Prostate gland (tissue), 2 donors: ENCODE measurements at regions not wholly inside any gene's neighbourhood (a gene's known extent, or its start where the extent isn't known, plus 50 kb on each side); places are given as distances from the start of the nearest gene placed in this dataset.

Experiments used
- DNase-seq: peaks from one replicate; pipeline ENCODE4 v3.0.0-alpha.2; 2019; ENCODE audit warnings: low spot score
- H3K27ac ChIP-seq, 2 donors: fragments of 200-600 bp; sonication (generic); 2 replicates each; pipeline ENCODE4 v1.5.1; 2017 to 2019
- H3K27me3 ChIP-seq: fragments of 200-600 bp; sonication (generic); replicated peaks from 2 replicates; pipeline ENCODE4 v1.5.1; 2019; ENCODE audit not compliant: insufficient read depth
- H3K36me3 ChIP-seq, 2 donors: fragments of 200-600 bp; sonication (generic); 1 replicate in 1 of 2; 2 replicates in 1 of 2; pipeline versions ENCODE4 v1.5.1 to v1.8.1; 2017 to 2019
- H3K4me1 ChIP-seq: fragments of 200-600 bp; sonication (generic); replicated peaks from 2 replicates; pipeline ENCODE4 v1.5.1; 2019
- H3K4me3 ChIP-seq, 2 donors: fragments of 200-600 bp; sonication (generic); 2 replicates each; pipeline ENCODE4 v1.5.1; 2017 to 2019
- H3K9me3 ChIP-seq: fragments of 200-600 bp; sonication (generic); 2 replicates; pipeline ENCODE4 v1.5.1; 2017
- POLR2A ChIP-seq: fragments of 450-650 bp; IDR thresholded peaks from one replicate; pipeline ENCODE4 v1.6.1; 2016; ENCODE audit warnings: antibody characterized with exemption, mild to moderate bottlenecking
- POLR2AphosphoS5 ChIP-seq: sonication (generic); formaldehyde crosslinking; IDR thresholded peaks from one replicate; pipeline ENCODE4 v1.6.1; 2017; ENCODE audit warnings: antibody characterized with exemption
- WGBS: methylation state at CpG from one replicate; pipeline ENCODE4 v1.1.5; 2018; 5-methylcytosine and 5-hydroxymethylcytosine counted together
- intact Hi-C: fragments of 100-400 bp; cut with DNase I; formaldehyde crosslinking; loops from one replicate; pipeline ENCODE4 v1.14.2; 2022
- TF ChIP-seq, protein P1 (sequence below), 4 experiments: fragments of 200-600 bp in 2 of 4; fragments of 450-650 bp in 2 of 4; sonication (generic) in 2 of 4; IDR thresholded peaks; 1 replicate in 3 of 4; 2 replicates in 1 of 4; pipeline ENCODE4 v1.5.1; 2016 to 2019; ENCODE audit warnings: antibody characterized with exemption in 4 of 4, mild to moderate bottlenecking in 2 of 4, moderate library complexity in 2 of 4

- DNase-seq = no peak
- TF ChIP-seq, protein P1, sequence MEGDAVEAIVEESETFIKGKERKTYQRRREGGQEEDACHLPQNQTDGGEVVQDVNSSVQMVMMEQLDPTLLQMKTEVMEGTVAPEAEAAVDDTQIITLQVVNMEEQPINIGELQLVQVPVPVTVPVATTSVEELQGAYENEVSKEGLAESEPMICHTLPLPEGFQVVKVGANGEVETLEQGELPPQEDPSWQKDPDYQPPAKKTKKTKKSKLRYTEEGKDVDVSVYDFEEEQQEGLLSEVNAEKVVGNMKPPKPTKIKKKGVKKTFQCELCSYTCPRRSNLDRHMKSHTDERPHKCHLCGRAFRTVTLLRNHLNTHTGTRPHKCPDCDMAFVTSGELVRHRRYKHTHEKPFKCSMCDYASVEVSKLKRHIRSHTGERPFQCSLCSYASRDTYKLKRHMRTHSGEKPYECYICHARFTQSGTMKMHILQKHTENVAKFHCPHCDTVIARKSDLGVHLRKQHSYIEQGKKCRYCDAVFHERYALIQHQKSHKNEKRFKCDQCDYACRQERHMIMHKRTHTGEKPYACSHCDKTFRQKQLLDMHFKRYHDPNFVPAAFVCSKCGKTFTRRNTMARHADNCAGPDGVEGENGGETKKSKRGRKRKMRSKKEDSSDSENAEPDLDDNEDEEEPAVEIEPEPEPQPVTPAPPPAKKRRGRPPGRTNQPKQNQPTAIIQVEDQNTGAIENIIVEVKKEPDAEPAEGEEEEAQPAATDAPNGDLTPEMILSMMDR (IDR thresholded peaks at IDR 0.05) = no peak
- no peak for TF ChIP-seq POLR2A
- TF ChIP-seq POLR2AphosphoS5 = no peak
- intact Hi-C loops = no loop called here
- H3K27ac ChIP-seq = no peak overlapping the region
- H3K27me3 ChIP-seq = no peaks in the 10 kb centered on the region
- no peak overlapping the region for H3K4me3 ChIP-seq
- no peaks in the 10 kb centered on the region for H3K9me3 ChIP-seq
- no peaks in the 10 kb centered on the region for H3K36me3 ChIP-seq
- 63% methylated on average over 3 of the region's 3 CpGs for WGBS
- H3K4me1 ChIP-seq = no peaks in the 10 kb centered on the region
Observed at GRCh38 chr2:6372317-6372901, 493.3 kb downstream of the CMPK2 start.

GRCh38 chr2:6381326-6381725 is 484.4 kb downstream of the CMPK2 start:
- no peaks in the 10 kb centered on the region for H3K36me3 ChIP-seq
- TF ChIP-seq, protein P1 (IDR thresholded peaks at IDR 0.05) = no peak
- TF ChIP-seq POLR2A (no peak), POLR2AphosphoS5 (no peak)
- 46% methylated on average over 2 of the region's 2 CpGs for WGBS

DNA sequence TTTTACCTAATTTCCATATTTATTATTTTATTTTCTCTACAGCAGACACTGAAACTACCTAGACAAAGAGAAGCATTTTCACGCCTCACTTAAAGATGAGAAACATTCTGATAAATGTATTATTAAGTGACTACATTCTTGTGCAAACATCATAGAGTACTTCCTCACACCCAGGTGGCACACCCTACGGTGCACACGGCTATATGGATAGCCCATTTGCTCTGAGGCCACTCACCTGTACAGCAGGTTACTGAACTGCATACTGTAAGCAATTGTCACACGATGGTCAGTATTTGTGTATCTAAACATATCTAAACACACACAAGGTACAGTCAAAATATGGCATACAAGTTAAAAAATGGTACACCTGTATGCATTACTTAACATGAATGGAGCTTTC is 481.4 kb downstream of the CMPK2 start:
- H3K27ac ChIP-seq = no peak overlapping the region
- no peaks in the 10 kb centered on the region for H3K9me3 ChIP-seq
- WGBS = 74% methylated on average over 4 of the region's 4 CpGs
- intact Hi-C loops = no loop called here
- H3K27me3 ChIP-seq = no peaks in the 10 kb centered on the region
- H3K4me1 ChIP-seq = no peaks in the 10 kb centered on the region
- no peaks in the 10 kb centered on the region for H3K36me3 ChIP-seq
- TF ChIP-seq POLR2AphosphoS5 (no peak), POLR2A (no peak)
- TF ChIP-seq, protein P1 (IDR thresholded peaks at IDR 0.05) = no peak
- no peak overlapping the region for H3K4me3 ChIP-seq
- no peak for DNase-seq

More at GRCh38 chr2:6381326-6381725, 484.4 kb downstream of the CMPK2 start:
- no peaks in the 10 kb centered on the region for H3K27me3 ChIP-seq
- DNase-seq = no peak
- H3K9me3 ChIP-seq = no peaks in the 10 kb centered on the region
- no peaks in the 10 kb centered on the region for H3K4me1 ChIP-seq
- H3K4me3 ChIP-seq = no peak overlapping the region
- no peak overlapping the region for H3K27ac ChIP-seq
- intact Hi-C loops = no loop called here

DNA sequence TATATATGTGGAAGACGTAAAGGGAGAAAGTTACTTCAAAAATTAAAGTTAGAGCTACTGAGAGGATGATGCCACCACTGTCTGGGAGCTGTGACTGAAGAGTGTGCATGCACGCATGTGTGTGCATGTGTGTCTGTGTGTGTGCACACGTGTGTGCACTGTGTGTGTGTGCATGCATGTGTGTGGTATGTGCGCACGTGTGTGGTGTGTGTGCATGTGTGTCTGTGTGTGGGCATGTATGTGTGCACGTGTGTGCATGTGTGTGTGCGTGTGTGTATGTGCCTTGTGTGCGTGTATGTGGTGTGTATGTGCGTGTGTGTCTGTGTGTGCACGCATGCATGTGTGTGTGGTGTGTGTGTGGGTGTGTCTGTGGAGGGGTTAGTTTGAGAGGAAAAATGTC is 473.4 kb downstream of the CMPK2 start:
- no peak overlapping the region for H3K4me3 ChIP-seq
- no peak overlapping the region for H3K27ac ChIP-seq
- H3K27me3 ChIP-seq = no peaks in the 10 kb centered on the region
- WGBS = 83% methylated on average over 10 of the region's 10 CpGs
- H3K9me3 ChIP-seq = no peaks in the 10 kb centered on the region
- no peaks in the 10 kb centered on the region for H3K36me3 ChIP-seq
- no peak for DNase-seq
- intact Hi-C loops = no loop called here
- no peaks in the 10 kb centered on the region for H3K4me1 ChIP-seq
- TF ChIP-seq POLR2AphosphoS5 (no peak), POLR2A (no peak)
- TF ChIP-seq, protein P1 (IDR thresholded peaks at IDR 0.05) = no peak

- Histone ChIP-seq H3K27me3 (no peaks in the 10 kb centered on the region), H3K4me3 (no peak overlapping the region), H3K36me3 (no peaks in the 10 kb centered on the region), H3K4me1 (no peaks in the 10 kb centered on the region), H3K9me3 (no peaks in the 10 kb centered on the region), H3K27ac (no peak overlapping the region)
- DNase-seq = no peak
- intact Hi-C loops = no loop called here
- TF ChIP-seq POLR2AphosphoS5 = no peak
- TF ChIP-seq POLR2A = no peak
- TF ChIP-seq, protein P1 (IDR thresholded peaks at IDR 0.05) = no peak
- 49% methylated on average over 6 of the region's 6 CpGs for WGBS
Observed at GRCh38 chr2:6392966-6393365, 472.7 kb downstream of the CMPK2 start.
